Neural cell (in vitro differentiated cells): ENCODE measurements at regions not wholly inside any gene's neighbourhood (a gene's known extent, or its start where the extent isn't known, plus 50 kb on each side); places are given as distances from the start of the nearest gene placed in this dataset.

Experiments
- CTCF ChIP-seq: fragments of 450-650 bp; IDR thresholded peaks from 2 replicates; pipeline ENCODE4 v1.5.1; 2014; ENCODE audit warnings: antibody characterized with exemption, mild to moderate bottlenecking, moderate library complexity; ENCODE audit not compliant: poor library complexity, severe bottlenecking
- REST ChIP-seq: IDR thresholded peaks from 2 replicates; pipeline ENCODE4 v1.6.1; 2012; ENCODE audit warnings: borderline replicate concordance

- TF ChIP-seq REST, result no peak
- no peak for TF ChIP-seq CTCF
Measured at GRCh38 chr13:79811170-79811569, 330.2 kb downstream of the NDFIP2 start.
